HL-60 (cell line): ENCODE measurements at regions not wholly inside any gene's neighbourhood (a gene's known extent, or its start where the extent isn't known, plus 50 kb on each side); places are given as distances from the start of the nearest gene placed in this dataset.
"Not testable (repeated sequence)": the region's sequence is repeated elsewhere in the genome, so short reads cannot be mapped to it uniquely, and the experiment has no call there.

ENCODE experiments used
- DNase-seq, 2 experiments: peaks; one replicate each; pipeline ENCODE4 v3.0.0-alpha.2; 2010 to 2020; ENCODE audit warnings: low read depth in 1 of 2, low spot score in 1 of 2
- H3K27ac ChIP-seq: fragments of 250-450 bp; sonication (Bioruptor Pico); replicated peaks from 2 replicates; pipeline ENCODE4 v1.5.1; 2020; ENCODE audit warnings: mild to moderate bottlenecking, moderate library complexity
- H3K27me3 ChIP-seq: fragments of 250-450 bp; sonication (Bioruptor Pico); 2 replicates; pipeline ENCODE4 v1.5.1; 2021; ENCODE audit warnings: mild to moderate bottlenecking, moderate library complexity; ENCODE audit not compliant: insufficient read depth, poor library complexity, severe bottlenecking
- H3K4me3 ChIP-seq: replicated peaks from 2 replicates; pipeline ENCODE4 v1.5.1; 2011; ENCODE audit warnings: mild to moderate bottlenecking, control low read depth, low read length; ENCODE audit not compliant: insufficient read depth
- GABPA ChIP-seq: IDR thresholded peaks from 2 replicates; pipeline ENCODE4 v1.6.1; 2012; ENCODE audit warnings: low read depth
- POLR2AphosphoS5 ChIP-seq: IDR thresholded peaks from 2 replicates; pipeline ENCODE4 v1.6.1; 2012; ENCODE audit warnings: low read depth
- SPI1 ChIP-seq: IDR thresholded peaks from 2 replicates; pipeline ENCODE4 v1.6.1; 2012; ENCODE audit warnings: low read depth, mild to moderate bottlenecking, borderline replicate concordance
- TF ChIP-seq, protein P1 (sequence below): IDR thresholded peaks from one replicate; pipeline ENCODE4 v1.5.1; 2011; ENCODE audit warnings: low read length, control low read depth, inconsistent platforms; ENCODE audit not compliant: insufficient read depth
- TF ChIP-seq, protein P2 (sequence below): IDR thresholded peaks from 2 replicates; pipeline ENCODE4 v1.6.1; 2012; ENCODE audit warnings: low read depth; ENCODE audit not compliant: insufficient replicate concordance

GRCh38 chr2:5020116-5020875, 671.9 kb upstream of the SOX11 start:
- H3K27me3 ChIP-seq: no peaks in the 10 kb centered on the region

GRCh38 chr2:5021136-5021535, 671.0 kb upstream of the SOX11 start:
- Histone ChIP-seq H3K27me3 (no peaks in the 10 kb centered on the region), H3K27ac (no peak overlapping the region), H3K4me3 (no peak overlapping the region)
- DNase-seq: no peak
- TF ChIP-seq, protein P1, sequence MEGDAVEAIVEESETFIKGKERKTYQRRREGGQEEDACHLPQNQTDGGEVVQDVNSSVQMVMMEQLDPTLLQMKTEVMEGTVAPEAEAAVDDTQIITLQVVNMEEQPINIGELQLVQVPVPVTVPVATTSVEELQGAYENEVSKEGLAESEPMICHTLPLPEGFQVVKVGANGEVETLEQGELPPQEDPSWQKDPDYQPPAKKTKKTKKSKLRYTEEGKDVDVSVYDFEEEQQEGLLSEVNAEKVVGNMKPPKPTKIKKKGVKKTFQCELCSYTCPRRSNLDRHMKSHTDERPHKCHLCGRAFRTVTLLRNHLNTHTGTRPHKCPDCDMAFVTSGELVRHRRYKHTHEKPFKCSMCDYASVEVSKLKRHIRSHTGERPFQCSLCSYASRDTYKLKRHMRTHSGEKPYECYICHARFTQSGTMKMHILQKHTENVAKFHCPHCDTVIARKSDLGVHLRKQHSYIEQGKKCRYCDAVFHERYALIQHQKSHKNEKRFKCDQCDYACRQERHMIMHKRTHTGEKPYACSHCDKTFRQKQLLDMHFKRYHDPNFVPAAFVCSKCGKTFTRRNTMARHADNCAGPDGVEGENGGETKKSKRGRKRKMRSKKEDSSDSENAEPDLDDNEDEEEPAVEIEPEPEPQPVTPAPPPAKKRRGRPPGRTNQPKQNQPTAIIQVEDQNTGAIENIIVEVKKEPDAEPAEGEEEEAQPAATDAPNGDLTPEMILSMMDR: no peak
- TF ChIP-seq SPI1: no peak

More at GRCh38 chr2:5020116-5020875, 671.9 kb upstream of the SOX11 start:
- no peak overlapping the region for H3K27ac ChIP-seq
- TF ChIP-seq SPI1 (no peak), POLR2AphosphoS5 (no peak), GABPA (no peak)
- TF ChIP-seq, protein P2, sequence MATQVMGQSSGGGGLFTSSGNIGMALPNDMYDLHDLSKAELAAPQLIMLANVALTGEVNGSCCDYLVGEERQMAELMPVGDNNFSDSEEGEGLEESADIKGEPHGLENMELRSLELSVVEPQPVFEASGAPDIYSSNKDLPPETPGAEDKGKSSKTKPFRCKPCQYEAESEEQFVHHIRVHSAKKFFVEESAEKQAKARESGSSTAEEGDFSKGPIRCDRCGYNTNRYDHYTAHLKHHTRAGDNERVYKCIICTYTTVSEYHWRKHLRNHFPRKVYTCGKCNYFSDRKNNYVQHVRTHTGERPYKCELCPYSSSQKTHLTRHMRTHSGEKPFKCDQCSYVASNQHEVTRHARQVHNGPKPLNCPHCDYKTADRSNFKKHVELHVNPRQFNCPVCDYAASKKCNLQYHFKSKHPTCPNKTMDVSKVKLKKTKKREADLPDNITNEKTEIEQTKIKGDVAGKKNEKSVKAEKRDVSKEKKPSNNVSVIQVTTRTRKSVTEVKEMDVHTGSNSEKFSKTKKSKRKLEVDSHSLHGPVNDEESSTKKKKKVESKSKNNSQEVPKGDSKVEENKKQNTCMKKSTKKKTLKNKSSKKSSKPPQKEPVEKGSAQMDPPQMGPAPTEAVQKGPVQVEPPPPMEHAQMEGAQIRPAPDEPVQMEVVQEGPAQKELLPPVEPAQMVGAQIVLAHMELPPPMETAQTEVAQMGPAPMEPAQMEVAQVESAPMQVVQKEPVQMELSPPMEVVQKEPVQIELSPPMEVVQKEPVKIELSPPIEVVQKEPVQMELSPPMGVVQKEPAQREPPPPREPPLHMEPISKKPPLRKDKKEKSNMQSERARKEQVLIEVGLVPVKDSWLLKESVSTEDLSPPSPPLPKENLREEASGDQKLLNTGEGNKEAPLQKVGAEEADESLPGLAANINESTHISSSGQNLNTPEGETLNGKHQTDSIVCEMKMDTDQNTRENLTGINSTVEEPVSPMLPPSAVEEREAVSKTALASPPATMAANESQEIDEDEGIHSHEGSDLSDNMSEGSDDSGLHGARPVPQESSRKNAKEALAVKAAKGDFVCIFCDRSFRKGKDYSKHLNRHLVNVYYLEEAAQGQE: no peak
- TF ChIP-seq, protein P1: no peak
- DNase-seq: no peak
- no peak overlapping the region for H3K4me3 ChIP-seq

DNA sequence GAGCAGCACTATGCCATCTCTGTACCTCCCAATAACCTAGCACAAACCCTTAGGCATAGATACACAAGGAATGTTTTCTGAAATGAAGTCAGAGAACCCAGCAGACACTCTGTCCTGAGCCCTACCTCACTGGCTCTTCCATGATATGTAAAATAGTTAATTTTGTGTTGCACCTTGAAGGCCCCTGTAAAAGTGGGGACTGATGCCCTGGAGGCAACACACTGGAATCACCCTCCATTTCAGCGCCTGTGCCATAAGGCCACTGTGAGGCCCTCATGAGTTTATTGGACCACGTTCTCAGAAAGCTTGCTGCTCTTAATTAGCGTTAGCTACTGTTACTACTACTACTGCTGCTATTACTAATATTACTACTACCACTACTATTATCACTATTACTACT, 670.1 kb upstream of the SOX11 start:
- Histone ChIP-seq H3K4me3 (no peak overlapping the region), H3K27ac (no peak overlapping the region), H3K27me3 (no peaks in the 10 kb centered on the region)
- no peak for DNase-seq
- TF ChIP-seq POLR2AphosphoS5: no peak
- TF ChIP-seq GABPA: no peak
- no peak for TF ChIP-seq SPI1
- TF ChIP-seq, protein P2: no peak
- TF ChIP-seq, protein P1: no peak

DNA sequence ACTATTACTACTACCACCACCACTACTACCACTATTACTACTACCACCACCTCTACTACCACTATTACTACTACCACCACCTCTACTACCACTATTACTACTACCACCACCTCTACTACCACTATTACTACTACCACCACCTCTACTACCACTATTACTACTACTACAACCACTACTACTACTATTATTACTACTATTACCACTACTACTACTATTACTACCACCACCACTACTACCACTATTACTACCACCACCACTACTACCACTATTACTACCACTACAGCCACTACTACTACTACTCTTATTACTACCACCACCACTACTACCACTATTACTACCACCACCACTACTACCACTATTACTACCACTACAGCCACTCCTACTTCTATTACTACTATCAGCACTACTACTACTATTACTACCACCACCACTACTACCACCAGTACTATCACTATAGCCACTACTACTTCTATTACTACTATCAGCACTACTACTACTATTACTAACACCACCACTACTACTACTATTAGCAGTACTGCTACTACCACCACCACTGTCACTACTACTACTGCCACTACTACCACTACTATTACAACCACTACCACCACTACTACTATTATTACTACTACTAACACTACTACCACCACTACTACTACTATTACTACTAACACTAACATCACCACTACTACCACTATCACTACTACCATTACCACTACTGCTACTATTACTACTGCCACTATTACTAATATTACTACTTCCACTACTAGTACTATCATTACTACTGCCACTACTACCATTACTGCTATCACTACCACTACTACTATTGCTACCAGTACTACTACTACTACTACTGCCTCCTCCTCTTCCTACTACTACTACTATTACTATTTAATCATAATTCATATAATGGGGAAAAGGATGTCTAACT, 669.2 kb upstream of the SOX11 start:
- not testable (repeated sequence) for DNase-seq, H3K27me3 ChIP-seq, H3K27ac ChIP-seq, H3K4me3 ChIP-seq
